C4-2B (cell line): ENCODE measurements at regions not wholly inside any gene's neighbourhood (a gene's known extent, or its start where the extent isn't known, plus 50 kb on each side); places are given as distances from the start of the nearest gene placed in this dataset.

Experiments
- ZFX ChIP-seq: fragments of 450-650 bp; IDR thresholded peaks from 2 replicates; pipeline ENCODE4 v1.6.1; 2017
- TF ChIP-seq, protein P1 (sequence below): fragments of 450-650 bp; conservative IDR thresholded peaks from 2 replicates; pipeline ENCODE4 v1.5.1; 2017; ENCODE audit warnings: mild to moderate bottlenecking

DNA sequence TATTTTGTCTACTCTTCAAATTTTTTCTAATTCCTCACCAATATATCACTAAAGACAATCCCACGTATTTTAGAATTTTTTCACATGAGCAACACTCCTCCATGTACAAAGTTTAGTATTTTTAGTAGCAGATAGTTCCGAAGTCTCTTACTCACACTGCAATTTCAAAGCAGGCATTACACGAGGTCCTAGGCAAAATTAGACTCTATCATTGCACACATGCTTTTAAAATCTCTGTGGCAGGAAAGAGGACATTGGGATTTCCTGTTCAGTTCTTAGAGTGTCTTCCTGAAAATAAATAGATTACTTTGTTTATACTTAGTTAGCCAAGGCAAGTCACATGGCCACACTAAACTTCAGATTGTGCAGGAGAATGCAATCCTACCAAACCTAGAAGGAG is 847.7 kb downstream of the ROBO2 start:
- TF ChIP-seq, protein P1, sequence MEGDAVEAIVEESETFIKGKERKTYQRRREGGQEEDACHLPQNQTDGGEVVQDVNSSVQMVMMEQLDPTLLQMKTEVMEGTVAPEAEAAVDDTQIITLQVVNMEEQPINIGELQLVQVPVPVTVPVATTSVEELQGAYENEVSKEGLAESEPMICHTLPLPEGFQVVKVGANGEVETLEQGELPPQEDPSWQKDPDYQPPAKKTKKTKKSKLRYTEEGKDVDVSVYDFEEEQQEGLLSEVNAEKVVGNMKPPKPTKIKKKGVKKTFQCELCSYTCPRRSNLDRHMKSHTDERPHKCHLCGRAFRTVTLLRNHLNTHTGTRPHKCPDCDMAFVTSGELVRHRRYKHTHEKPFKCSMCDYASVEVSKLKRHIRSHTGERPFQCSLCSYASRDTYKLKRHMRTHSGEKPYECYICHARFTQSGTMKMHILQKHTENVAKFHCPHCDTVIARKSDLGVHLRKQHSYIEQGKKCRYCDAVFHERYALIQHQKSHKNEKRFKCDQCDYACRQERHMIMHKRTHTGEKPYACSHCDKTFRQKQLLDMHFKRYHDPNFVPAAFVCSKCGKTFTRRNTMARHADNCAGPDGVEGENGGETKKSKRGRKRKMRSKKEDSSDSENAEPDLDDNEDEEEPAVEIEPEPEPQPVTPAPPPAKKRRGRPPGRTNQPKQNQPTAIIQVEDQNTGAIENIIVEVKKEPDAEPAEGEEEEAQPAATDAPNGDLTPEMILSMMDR: no peak
- TF ChIP-seq ZFX: no peak
